WTC11 (cell line): ENCODE measurements at regions not wholly inside any gene's neighbourhood (a gene's known extent, or its start where the extent isn't known, plus 50 kb on each side); places are given as distances from the start of the nearest gene placed in this dataset.

Experiments used
- CREM ChIP-seq: sonication (generic); formaldehyde crosslinking; IDR thresholded peaks from 2 replicates; pipeline ENCODE4 v1.8.1; 2022; ENCODE audit warnings: mild to moderate bottlenecking, missing genetic modification reagents, moderate library complexity
- CTCF ChIP-seq: fragments of 200-600 bp; IDR thresholded peaks from 2 replicates; pipeline ENCODE4 v1.8.0; 2022; ENCODE audit warnings: antibody characterized with exemption
- NR3C1 ChIP-seq: sonication (generic); formaldehyde crosslinking; conservative IDR thresholded peaks from 2 replicates; pipeline ENCODE4 v1.8.1; 2023; ENCODE audit warnings: low read depth, mild to moderate bottlenecking, missing genetic modification reagents

DNA sequence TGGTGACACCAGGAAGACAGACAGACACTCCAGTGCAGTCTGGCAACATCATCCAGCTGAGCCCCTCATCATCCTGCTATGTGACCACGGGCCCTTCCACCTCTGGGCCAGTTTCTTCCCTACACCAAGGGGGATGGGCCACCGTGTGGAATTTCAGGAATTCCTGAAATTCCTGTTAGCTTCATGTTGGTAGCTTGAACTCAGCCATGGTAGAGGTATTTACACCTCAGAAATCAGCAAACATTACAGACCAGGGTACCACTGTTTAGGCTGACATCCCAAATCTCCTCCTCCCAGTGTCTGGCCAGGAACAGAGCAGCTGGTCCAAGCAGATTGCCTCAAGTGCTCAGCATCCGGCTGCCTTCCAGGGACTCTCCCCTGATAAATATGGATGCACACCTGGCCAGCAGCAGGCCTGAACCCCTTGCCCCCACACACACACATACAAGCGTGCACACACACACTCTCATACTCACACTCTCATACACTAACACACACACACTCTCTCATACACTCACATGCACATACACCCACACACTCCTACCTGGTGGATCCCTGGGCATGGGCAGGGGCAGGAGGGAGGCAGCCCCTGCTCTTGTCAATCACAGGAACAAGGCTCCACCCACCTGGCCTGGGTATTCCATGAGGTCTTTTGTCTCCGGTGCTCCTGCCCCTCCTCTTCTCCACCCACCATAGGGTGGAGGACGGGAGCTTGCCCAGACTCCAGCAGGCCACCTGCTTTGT is 85.2 kb downstream of the BUD13 start:
- no peak for TF ChIP-seq CTCF
- no peak for TF ChIP-seq CREM (CRISPR knock-in tag)
- TF ChIP-seq NR3C1, result no peak
